GM21528 (cell line): ENCODE measurements at regions not wholly inside any gene's neighbourhood (a gene's known extent, or its start where the extent isn't known, plus 50 kb on each side); places are given as distances from the start of the nearest gene placed in this dataset.

Experiments used
- ATAC-seq: cut with Tn5 transposase; IDR thresholded peaks from one replicate; pipeline ENCODE4 v1.9.1; 2021; ENCODE audit warnings: mild to moderate bottlenecking, moderate library complexity; ENCODE audit not compliant: unreplicated experiment, low FRiP score

DNA sequence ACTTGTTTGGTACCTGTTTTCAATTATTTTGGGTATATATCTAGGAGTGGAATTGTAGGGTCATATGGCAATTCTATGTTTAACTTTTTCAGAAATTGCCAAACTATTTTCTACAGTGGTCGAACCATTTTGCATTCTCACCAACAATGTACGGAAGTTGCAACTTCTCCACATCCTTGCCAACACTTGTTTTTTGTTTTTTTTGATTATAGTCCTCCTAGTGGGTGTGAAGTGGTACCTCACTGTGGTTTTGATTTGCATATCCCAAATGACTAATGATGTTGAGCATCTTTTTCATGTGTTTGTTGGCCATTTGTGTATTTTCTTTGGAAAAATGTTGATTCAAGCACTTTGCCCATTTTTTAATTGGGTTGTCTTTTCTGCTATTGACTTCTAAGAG, 122.1 kb downstream of the RPS24 start:
- ATAC-seq, result no peak

GRCh38 chr10:78160591-78160990, 126.9 kb downstream of the RPS24 start:
- no peak for ATAC-seq

GRCh38 chr10:78162853-78163252, 129.2 kb downstream of the RPS24 start:
- no peak for ATAC-seq

- ATAC-seq, result no peak
These were observed 131.0 kb downstream of the RPS24 start for GRCh38 chr10:78164702-78165101.

DNA sequence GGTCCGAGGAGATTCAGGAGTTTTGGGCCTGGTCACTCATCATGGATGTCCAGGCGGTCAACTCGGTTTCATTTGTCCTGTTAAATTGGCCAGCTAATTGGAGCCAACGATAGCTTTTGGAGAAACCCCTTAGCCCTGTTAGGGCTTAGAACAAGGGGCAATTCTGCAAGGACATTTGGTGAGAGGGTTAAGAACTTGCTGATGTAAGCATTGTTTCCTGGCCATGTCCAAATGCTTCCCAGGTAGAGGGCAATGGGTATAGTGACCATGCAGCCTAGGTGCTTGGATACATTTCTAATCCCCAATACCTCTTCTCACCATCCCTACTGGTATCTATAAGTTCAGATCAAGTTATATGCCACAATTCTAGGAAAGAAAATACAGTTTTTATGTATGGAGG, 131.5 kb downstream of the RPS24 start:
- no peak for ATAC-seq

GRCh38 chr10:78165617-78166016, 132.0 kb downstream of the RPS24 start:
- ATAC-seq, result no peak

DNA sequence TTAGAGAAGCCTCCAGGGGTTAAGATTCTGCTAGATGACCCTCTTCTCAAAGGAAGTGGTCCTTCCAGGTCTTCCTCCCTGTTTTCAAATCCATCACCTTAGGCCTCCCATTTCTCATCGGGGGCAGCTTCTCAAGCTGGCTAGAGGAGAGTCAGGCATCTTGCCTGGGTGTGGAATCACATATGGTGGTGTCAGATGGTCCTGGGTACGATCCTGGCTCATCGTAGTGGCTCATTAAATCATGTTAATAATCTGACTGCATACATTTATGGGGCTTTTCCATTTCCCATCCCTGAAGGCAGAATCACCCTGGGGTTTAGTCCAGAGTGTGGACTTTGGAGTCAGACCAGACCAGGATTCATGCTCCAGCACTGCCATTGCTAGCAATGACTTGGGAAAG, 132.6 kb downstream of the RPS24 start:
- ATAC-seq, result no peak

GRCh38 chr10:78169214-78169613, 135.6 kb downstream of the RPS24 start:
- no peak for ATAC-seq

- no peak for ATAC-seq
These were observed 136.4 kb downstream of the RPS24 start for GRCh38 chr10:78170026-78170475.

DNA sequence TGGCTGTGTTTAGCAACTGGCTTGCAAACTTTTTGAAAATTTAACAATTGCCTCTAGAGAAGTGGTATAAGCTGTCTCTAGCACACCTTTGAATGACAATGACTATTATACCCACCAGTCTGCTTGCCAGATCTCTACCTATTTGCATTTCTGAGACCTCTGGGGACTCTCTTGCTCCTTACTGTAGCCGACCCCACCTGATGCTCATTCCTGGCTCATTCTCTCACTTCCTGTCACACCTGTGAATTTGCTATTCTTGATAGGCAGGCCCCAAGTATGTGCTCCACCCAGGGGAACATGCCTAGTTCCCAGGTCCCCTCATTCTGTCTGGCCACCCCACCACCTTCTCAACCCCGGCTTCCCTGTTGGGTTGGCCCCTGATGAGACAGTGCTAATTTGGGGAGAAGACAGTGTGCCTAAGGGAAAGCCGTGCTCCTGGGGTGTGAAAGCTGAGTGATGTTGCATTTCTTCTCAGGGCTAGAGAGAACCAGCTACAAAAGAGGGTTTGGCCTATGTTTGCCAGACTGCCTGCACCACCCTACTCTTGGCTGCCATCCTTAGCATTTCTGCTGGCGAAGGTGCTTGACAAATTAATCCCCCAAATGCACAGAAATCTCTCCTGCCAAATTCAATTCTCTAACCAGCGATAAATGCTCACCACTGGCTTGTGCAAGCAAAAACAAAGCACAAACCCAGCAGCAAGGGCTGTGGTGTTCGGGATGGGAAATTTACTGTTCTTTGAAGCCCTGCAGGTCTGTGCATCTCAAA, 138.2 kb downstream of the RPS24 start:
- no peak for ATAC-seq

- no peak for ATAC-seq
These were observed 139.8 kb downstream of the RPS24 start for GRCh38 chr10:78173360-78174015.

DNA sequence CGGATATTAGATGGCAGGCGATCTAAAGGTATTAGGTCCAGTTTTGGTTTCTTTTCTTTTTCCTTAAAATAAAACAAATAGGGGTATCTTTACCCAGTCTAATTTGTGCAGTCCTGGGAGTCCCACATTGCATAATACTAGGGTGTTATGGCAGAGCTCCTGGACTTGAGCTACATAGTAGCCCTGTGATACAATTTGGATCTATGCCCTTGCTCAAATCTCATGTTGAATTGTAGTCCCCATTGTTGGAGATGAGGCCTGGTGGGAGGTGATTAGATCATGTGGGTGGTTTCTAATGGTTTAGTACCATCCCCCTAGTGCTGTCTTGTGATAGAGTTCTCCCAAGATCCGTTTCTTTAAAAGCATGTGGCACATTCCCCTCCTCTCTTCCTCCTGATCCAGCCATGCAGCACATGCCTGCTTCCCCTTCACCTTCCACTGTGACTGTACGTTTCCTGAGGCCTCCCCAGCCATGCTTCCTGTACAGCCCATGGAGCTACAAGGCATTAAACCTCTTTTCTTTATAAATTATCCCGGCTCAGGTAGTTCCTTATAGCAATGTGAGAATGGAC, 141.9 kb downstream of the RPS24 start:
- ATAC-seq, result no peak

DNA sequence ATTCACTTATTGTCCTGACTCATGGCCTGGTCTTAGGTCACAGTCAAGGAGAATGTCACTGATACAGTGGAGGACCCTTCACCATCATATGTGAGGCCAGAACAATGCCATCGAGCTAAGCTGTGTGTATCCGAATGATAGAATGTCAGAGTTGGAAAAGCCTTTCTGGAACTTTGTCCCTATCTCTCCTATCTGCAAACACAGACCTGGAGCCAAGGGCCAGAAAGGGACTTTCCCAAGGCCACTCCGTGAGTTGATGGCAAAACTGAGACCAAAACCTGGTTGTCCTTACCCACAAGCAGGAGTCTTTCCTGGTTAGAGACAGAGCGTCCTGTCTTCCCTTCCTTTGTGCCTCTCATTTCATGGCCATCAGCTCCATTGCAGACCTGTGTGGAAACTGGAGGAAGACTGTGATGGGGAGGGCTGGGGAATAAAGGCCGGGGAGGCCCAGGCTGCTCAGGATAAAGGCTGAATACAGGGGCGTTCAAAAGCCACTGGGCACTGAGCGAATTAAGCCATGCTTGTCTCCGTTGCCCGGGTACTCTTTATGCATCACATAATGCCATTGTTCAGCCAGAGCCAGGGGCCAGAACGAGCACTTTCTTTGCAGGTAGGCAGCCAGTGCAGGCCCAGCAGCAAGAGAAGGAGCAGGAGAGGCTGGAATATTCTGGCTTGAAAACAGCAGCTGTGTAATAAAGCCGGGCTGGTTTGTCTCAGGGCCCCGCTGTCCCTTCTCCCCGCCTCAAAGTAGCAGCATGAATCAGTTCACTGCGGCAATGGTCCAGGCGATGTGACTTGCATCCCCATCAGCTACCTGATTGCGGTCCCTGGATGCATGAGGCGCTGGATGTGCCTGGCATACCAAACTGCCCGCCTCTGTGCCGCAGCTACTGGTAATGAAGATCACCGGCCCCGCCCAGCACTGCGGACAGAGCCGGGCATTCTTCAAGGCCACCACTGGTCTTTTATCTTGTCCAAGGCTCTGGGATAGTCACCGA, 143.0 kb downstream of the RPS24 start:
- ATAC-seq, result no peak

DNA sequence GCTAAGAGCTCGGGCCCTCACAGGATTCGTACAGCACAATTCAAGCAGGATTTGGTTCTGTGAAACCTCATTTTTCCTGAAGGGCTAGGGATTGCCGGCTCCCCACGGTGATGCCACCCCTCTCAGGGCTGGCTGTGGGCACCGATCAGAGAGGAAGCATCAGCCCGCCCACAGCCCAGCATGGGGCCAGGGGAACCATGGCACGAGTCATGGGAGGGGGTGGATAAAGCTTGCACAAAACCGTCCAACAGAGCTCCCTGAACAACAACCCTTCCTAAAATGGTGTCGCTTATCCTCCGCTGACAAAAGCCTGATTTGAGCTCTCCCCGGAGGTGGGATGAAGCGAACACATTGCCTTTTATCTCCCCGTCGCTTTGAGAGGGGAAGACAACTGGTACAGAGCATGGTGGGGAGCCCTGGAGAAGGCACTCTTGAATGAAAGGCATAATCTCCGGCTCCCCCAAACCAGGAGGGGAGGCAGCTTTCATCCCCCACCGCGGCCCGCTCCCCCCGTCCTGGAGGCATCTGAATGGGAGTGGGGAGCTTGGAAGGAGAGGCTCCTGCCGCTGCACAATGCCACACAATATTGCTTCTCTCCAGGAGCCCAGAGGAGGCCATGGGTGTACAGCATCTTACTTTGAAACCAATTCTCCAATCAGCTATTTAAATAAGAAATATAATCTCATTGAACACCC, 144.0 kb downstream of the RPS24 start:
- no peak for ATAC-seq

GRCh38 chr10:78178397-78178796, 144.7 kb downstream of the RPS24 start:
- no peak for ATAC-seq

DNA sequence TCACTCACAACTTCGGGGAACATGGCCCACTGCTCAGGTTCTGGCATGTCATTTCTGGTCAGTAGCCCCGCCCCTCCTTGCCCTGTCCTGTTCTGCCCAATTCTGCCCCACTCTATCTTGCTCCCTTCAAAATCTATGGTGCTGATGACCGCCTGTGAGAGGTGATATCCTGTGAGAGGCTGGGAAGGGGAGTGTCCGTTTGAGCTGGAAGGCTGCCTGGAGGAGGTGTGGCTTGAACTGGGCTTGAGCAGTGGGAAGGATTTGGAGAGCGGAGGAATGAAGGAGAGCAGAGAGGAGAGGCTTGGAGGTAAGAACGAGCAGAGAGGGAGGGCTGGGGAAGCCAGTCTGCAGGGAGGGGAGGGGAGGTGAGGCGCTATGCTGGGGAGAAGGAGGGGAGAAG, 145.3 kb downstream of the RPS24 start:
- no peak for ATAC-seq

- no peak for ATAC-seq
These were observed 146.4 kb downstream of the RPS24 start for GRCh38 chr10:78179886-78180705.

GRCh38 chr10:78181381-78182055, 147.9 kb downstream of the RPS24 start:
- no peak for ATAC-seq

DNA sequence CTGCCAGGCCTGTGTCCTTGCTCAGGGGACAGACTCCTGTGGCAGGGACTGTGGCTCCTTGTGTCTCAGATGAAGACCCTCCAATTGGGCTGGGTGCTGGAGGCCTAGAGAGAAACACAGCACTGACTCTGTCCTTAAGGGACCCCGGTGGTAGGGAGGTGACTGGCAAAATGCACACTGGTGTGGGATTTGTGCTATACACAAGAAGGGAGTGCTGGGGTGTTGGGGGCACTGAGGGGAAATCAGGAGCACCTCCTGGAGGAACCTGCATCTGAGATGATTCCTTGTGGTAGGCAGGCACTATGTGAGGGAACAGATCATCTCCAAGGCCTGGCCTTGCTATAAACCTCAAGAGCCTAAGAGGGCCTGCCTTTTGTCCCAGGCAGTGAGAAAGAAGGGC, 149.2 kb downstream of the RPS24 start:
- ATAC-seq, result no peak
